ENCODE measurements at regions not wholly inside any gene's neighbourhood (a gene's known extent, or its start where the extent isn't known, plus 50 kb on each side); places are given as distances from the start of the nearest gene placed in this dataset.

DNA sequence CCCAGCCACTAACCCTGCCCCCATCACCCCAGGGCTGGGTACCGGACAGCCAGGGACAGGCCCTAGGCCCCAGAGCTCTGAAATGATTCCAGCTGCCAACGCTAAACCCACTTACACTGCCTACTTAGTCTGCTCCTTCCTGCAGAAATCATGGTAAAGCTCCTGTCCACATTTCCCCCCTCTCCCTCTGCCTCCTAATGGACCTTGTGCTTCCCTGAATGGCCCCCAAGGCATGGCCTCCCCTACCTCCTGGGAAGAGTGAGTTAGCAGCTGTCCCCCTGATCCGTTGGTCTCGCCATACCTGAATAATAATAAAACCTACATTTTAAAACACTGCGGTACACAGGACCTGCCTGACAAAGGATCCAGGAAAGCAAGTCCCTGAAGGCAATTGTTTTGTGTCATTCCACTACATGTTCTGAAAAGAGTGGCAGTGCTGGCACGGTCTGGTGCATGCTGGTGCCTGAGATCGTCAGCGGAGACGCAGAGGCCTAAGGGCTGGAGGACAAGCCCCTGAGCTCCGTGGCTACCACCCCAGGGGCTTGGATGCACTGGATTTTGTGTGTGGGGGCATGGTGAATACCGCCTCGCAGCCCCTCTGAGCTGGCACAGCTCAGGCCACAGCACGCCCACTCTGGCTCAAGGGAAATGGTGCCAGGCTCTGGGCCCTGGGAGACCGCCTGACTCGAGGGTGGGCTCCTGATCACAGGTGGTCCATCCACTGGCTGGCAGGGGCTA is 186.3 kb downstream of the CTTN start:
- Histone ChIP-seq H3K4me3 (ENCODE audit: low read length) (peak overlapping the region; percentile 25), H3K9ac (ENCODE audit: low read length) (peak overlapping the region; percentile 54), H3F3A (ENCODE audit: insufficient read depth, low read length, poor library complexity, severe bottlenecking) (no peaks in the 10 kb centered on the region), H3K36me3 (ENCODE audit: insufficient read depth, low read length) (no peaks in the 10 kb centered on the region), H2AFZ (ENCODE audit: low read depth, low read length) (no peak overlapping the region), H4K20me1 (ENCODE audit: insufficient read depth) (no peaks in the 10 kb centered on the region), H3K27ac (ENCODE audit: low read length) (peak overlapping the region; percentile 60), H3K9me3 (ENCODE audit: low read length) (no peaks in the 10 kb centered on the region), H3K9me2 (ENCODE audit: insufficient read depth, low read length) (no peaks in the 10 kb centered on the region), H3K27me3 (ENCODE audit: insufficient read depth, low read depth, low read length) (no peaks in the 10 kb centered on the region), H3K4me2 (ENCODE audit: low read length) (no peak overlapping the region), H3K79me2 (replicated peaks; ENCODE audit: insufficient read depth, low read length) (peaks cover 3% of the 10 kb centered on the region)
- no peak for TF ChIP-seq EP300 (conservative IDR thresholded peaks at IDR 0.05; ENCODE audit: poor library complexity, severe bottlenecking)
- peak; percentile 22 for TF ChIP-seq POLR2AphosphoS5 (IDR thresholded peaks at IDR 0.05)

DNA sequence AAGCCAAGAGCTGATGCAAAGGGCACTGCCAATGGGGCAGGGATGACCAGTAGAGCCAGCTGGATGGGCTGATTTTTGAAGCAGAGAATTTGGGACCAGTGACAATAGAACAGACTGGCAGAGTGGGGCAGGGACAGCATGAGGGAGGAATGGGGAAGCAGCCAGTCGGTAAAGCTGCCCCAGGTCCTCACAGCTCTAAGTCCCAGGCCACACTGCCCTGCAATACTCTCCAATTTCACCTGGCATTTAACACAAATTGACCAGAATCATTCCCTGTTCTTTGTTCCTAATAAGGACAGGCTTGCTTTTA is 186.9 kb downstream of the CTTN start:
- Histone ChIP-seq H3K9me3 (ENCODE audit: low read length) (no peaks in the 10 kb centered on the region), H3K9ac (ENCODE audit: low read length) (no peak overlapping the region), H3F3A (ENCODE audit: insufficient read depth, low read length, poor library complexity, severe bottlenecking) (no peaks in the 10 kb centered on the region), H3K9me2 (ENCODE audit: insufficient read depth, low read length) (no peaks in the 10 kb centered on the region), H3K79me2 (replicated peaks; ENCODE audit: insufficient read depth, low read length) (peaks cover 3% of the 10 kb centered on the region), H3K4me3 (ENCODE audit: low read length) (no peak overlapping the region), H3K36me3 (ENCODE audit: insufficient read depth, low read length) (no peaks in the 10 kb centered on the region), H4K20me1 (ENCODE audit: insufficient read depth) (no peaks in the 10 kb centered on the region), H3K27me3 (ENCODE audit: insufficient read depth, low read depth, low read length) (no peaks in the 10 kb centered on the region), H2AFZ (ENCODE audit: low read depth, low read length) (no peak overlapping the region), H3K27ac (ENCODE audit: low read length) (no peak overlapping the region), H3K4me2 (ENCODE audit: low read length) (no peak overlapping the region)
- TF ChIP-seq MXI1 (conservative IDR thresholded peaks at IDR 0.05; ENCODE audit: poor library complexity, severe bottlenecking) (no peak), SMC3 (conservative IDR thresholded peaks at IDR 0.05; ENCODE audit: poor library complexity) (no peak), EZH2 (IDR thresholded peaks at IDR 0.05; ENCODE audit: borderline replicate concordance, insufficient read depth, low read length, poor library complexity, severe bottlenecking) (no peak), RAD21 (conservative IDR thresholded peaks at IDR 0.05) (no peak), TAF1 (IDR thresholded peaks at IDR 0.05; ENCODE audit: low read depth) (no peak)
- TF ChIP-seq, protein P1, sequence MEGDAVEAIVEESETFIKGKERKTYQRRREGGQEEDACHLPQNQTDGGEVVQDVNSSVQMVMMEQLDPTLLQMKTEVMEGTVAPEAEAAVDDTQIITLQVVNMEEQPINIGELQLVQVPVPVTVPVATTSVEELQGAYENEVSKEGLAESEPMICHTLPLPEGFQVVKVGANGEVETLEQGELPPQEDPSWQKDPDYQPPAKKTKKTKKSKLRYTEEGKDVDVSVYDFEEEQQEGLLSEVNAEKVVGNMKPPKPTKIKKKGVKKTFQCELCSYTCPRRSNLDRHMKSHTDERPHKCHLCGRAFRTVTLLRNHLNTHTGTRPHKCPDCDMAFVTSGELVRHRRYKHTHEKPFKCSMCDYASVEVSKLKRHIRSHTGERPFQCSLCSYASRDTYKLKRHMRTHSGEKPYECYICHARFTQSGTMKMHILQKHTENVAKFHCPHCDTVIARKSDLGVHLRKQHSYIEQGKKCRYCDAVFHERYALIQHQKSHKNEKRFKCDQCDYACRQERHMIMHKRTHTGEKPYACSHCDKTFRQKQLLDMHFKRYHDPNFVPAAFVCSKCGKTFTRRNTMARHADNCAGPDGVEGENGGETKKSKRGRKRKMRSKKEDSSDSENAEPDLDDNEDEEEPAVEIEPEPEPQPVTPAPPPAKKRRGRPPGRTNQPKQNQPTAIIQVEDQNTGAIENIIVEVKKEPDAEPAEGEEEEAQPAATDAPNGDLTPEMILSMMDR (IDR thresholded peaks at IDR 0.05; ENCODE audit: poor library complexity, severe bottlenecking) = no peak
- TF ChIP-seq, protein P2, sequence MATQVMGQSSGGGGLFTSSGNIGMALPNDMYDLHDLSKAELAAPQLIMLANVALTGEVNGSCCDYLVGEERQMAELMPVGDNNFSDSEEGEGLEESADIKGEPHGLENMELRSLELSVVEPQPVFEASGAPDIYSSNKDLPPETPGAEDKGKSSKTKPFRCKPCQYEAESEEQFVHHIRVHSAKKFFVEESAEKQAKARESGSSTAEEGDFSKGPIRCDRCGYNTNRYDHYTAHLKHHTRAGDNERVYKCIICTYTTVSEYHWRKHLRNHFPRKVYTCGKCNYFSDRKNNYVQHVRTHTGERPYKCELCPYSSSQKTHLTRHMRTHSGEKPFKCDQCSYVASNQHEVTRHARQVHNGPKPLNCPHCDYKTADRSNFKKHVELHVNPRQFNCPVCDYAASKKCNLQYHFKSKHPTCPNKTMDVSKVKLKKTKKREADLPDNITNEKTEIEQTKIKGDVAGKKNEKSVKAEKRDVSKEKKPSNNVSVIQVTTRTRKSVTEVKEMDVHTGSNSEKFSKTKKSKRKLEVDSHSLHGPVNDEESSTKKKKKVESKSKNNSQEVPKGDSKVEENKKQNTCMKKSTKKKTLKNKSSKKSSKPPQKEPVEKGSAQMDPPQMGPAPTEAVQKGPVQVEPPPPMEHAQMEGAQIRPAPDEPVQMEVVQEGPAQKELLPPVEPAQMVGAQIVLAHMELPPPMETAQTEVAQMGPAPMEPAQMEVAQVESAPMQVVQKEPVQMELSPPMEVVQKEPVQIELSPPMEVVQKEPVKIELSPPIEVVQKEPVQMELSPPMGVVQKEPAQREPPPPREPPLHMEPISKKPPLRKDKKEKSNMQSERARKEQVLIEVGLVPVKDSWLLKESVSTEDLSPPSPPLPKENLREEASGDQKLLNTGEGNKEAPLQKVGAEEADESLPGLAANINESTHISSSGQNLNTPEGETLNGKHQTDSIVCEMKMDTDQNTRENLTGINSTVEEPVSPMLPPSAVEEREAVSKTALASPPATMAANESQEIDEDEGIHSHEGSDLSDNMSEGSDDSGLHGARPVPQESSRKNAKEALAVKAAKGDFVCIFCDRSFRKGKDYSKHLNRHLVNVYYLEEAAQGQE (IDR thresholded peaks at IDR 0.05; ENCODE audit: borderline replicate concordance) = no peak
